ENCODE measurements at regions not wholly inside any gene's neighbourhood (a gene's known extent, or its start where the extent isn't known, plus 50 kb on each side); places are given as distances from the start of the nearest gene placed in this dataset.

DNA sequence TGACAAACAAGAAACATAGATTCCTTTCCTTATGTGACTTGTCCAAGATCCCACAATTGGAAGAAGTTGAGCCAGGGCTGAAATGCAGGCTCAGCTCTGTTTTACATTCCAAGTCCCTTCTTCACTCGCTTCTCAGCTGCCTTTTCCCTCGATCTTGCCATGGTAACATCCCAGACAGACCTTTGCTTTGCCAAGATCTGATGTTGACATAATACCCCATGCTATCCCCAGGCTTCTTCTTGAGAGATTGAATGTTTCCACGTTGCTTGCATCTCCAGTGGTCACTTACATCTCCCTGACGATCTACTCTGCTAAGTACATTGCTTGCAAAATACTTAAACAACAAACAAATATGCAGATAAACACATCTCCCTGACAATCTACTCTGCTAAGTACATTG, 63.5 kb downstream of the TBXT start (continued):
- TF ChIP-seq, protein P1, sequence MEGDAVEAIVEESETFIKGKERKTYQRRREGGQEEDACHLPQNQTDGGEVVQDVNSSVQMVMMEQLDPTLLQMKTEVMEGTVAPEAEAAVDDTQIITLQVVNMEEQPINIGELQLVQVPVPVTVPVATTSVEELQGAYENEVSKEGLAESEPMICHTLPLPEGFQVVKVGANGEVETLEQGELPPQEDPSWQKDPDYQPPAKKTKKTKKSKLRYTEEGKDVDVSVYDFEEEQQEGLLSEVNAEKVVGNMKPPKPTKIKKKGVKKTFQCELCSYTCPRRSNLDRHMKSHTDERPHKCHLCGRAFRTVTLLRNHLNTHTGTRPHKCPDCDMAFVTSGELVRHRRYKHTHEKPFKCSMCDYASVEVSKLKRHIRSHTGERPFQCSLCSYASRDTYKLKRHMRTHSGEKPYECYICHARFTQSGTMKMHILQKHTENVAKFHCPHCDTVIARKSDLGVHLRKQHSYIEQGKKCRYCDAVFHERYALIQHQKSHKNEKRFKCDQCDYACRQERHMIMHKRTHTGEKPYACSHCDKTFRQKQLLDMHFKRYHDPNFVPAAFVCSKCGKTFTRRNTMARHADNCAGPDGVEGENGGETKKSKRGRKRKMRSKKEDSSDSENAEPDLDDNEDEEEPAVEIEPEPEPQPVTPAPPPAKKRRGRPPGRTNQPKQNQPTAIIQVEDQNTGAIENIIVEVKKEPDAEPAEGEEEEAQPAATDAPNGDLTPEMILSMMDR (IDR thresholded peaks at IDR 0.05; ENCODE audit: low read depth, low read length, missing input control) = no peak
- TF ChIP-seq YY1 (IDR thresholded peaks at IDR 0.05) (no peak), GABPA (IDR thresholded peaks at IDR 0.05 in 1 of 2, conservative IDR thresholded peaks at IDR 0.05 in 1 of 2) (no peak), JUND (IDR thresholded peaks at IDR 0.05) (no peak)

DNA sequence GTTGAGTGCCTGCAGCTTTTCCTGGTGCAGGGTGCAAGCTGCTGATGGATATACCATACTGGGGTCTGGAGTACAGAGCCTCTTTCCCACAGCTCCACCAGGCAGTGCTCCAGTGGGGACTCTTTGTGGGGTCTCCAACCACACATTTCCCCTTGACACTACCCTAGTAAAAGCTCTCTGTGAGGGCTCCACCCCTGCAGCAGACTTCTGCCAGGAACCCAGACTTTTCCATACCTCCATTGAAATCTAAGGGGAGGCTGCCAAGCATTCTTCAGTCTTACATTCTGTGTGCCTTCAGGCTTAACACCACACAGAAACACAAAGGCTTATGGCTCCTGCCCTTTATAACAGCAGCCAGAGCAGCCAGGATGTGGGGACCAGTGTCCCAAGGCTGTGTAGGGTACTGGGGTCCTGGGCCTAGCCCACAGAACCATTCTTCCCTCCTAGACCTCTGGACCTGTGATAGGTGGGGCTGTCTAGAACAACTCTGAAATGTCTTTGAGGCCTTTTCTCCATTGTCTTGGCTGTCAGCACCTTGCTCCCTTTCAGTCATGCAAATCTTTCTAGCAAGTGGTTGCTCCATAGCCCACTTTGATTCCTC, 65.7 kb downstream of the TBXT start:
- DNase-seq (ENCODE audit: low spot score) = no peak
- peaks cover 0 to 7% (median 6%) of the 10 kb centered on the region in 4 donors for H3K9me3 ChIP-seq (ENCODE audit: control insufficient read depth in 4 of 4, low read length in 3 of 4)
- no peak overlapping the region for H3K4me3 ChIP-seq (ENCODE audit: low read depth in 1 of 3, low read length in 3 of 3)
- TF ChIP-seq, protein P2, sequence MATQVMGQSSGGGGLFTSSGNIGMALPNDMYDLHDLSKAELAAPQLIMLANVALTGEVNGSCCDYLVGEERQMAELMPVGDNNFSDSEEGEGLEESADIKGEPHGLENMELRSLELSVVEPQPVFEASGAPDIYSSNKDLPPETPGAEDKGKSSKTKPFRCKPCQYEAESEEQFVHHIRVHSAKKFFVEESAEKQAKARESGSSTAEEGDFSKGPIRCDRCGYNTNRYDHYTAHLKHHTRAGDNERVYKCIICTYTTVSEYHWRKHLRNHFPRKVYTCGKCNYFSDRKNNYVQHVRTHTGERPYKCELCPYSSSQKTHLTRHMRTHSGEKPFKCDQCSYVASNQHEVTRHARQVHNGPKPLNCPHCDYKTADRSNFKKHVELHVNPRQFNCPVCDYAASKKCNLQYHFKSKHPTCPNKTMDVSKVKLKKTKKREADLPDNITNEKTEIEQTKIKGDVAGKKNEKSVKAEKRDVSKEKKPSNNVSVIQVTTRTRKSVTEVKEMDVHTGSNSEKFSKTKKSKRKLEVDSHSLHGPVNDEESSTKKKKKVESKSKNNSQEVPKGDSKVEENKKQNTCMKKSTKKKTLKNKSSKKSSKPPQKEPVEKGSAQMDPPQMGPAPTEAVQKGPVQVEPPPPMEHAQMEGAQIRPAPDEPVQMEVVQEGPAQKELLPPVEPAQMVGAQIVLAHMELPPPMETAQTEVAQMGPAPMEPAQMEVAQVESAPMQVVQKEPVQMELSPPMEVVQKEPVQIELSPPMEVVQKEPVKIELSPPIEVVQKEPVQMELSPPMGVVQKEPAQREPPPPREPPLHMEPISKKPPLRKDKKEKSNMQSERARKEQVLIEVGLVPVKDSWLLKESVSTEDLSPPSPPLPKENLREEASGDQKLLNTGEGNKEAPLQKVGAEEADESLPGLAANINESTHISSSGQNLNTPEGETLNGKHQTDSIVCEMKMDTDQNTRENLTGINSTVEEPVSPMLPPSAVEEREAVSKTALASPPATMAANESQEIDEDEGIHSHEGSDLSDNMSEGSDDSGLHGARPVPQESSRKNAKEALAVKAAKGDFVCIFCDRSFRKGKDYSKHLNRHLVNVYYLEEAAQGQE (IDR thresholded peaks at IDR 0.05) = no peak
- TF ChIP-seq HNF4A (conservative IDR thresholded peaks at IDR 0.05) (no peak), GABPA (IDR thresholded peaks at IDR 0.05 in 1 of 2, conservative IDR thresholded peaks at IDR 0.05 in 1 of 2) (no peak), NR2F2 (IDR thresholded peaks at IDR 0.05) (no peak), RAD21 (IDR thresholded peaks at IDR 0.05) (no peak), TAF1 (conservative IDR thresholded peaks at IDR 0.05) (no peak), FOXA1 (IDR thresholded peaks at IDR 0.05) (no peak), JUND (IDR thresholded peaks at IDR 0.05) (no peak), SP1 (IDR thresholded peaks at IDR 0.05) (no peak), YY1 (IDR thresholded peaks at IDR 0.05) (no peak), HNF4G (IDR thresholded peaks at IDR 0.05) (no peak), RXRA (IDR thresholded peaks at IDR 0.05) (no peak)
- TF ChIP-seq, protein P3, sequence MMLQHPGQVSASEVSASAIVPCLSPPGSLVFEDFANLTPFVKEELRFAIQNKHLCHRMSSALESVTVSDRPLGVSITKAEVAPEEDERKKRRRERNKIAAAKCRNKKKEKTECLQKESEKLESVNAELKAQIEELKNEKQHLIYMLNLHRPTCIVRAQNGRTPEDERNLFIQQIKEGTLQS (IDR thresholded peaks at IDR 0.05) = no peak
- TF ChIP-seq, protein P4, sequence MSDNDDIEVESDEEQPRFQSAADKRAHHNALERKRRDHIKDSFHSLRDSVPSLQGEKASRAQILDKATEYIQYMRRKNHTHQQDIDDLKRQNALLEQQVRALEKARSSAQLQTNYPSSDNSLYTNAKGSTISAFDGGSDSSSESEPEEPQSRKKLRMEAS (IDR thresholded peaks at IDR 0.05) = no peak
- TF ChIP-seq, protein P1 (IDR thresholded peaks at IDR 0.05; ENCODE audit: low read depth, low read length, missing input control) = no peak
- TF ChIP-seq, protein P5, sequence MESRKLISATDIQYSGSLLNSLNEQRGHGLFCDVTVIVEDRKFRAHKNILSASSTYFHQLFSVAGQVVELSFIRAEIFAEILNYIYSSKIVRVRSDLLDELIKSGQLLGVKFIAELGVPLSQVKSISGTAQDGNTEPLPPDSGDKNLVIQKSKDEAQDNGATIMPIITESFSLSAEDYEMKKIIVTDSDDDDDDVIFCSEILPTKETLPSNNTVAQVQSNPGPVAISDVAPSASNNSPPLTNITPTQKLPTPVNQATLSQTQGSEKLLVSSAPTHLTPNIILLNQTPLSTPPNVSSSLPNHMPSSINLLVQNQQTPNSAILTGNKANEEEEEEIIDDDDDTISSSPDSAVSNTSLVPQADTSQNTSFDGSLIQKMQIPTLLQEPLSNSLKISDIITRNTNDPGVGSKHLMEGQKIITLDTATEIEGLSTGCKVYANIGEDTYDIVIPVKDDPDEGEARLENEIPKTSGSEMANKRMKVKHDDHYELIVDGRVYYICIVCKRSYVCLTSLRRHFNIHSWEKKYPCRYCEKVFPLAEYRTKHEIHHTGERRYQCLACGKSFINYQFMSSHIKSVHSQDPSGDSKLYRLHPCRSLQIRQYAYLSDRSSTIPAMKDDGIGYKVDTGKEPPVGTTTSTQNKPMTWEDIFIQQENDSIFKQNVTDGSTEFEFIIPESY (IDR thresholded peaks at IDR 0.05) = no peak
- no peak overlapping the region for H3K27ac ChIP-seq (ENCODE audit: low read depth in 1 of 2, low read length in 2 of 2)
- peaks cover 0 to 5% (median 2%) of the 10 kb centered on the region in 4 donors for H3K27me3 ChIP-seq (ENCODE audit: control insufficient read depth in 4 of 4, insufficient read depth in 4 of 4, low read length in 3 of 4)
- H3K9ac ChIP-seq (ENCODE audit: low read depth in 1 of 2, low read length in 2 of 2) = no peak overlapping the region
- H3K36me3 ChIP-seq (ENCODE audit: control insufficient read depth in 4 of 4, insufficient read depth in 3 of 4, low read depth in 1 of 4, low read length in 3 of 4) = no peaks in the 10 kb centered on the region
- no peaks in the 10 kb centered on the region for H3K4me1 ChIP-seq (ENCODE audit: control insufficient read depth in 4 of 4, insufficient read depth in 4 of 4, low read length in 3 of 4)
